ENCODE measurements at regions not wholly inside any gene's neighbourhood (a gene's known extent, or its start where the extent isn't known, plus 50 kb on each side); places are given as distances from the start of the nearest gene placed in this dataset.

- Histone ChIP-seq H3K4me3 (ENCODE audit: control insufficient read depth in 2 of 3, extremely low read depth in 1 of 3, insufficient read depth in 2 of 3, low read depth in 1 of 3, low read length in 3 of 3) (no peak overlapping the region), H2AFZ (ENCODE audit: control insufficient read depth, low read length) (no peak overlapping the region), H4K20me1 (ENCODE audit: control insufficient read depth, extremely low read depth, insufficient read depth, low read length) (no peaks in the 10 kb centered on the region), H3K36me3 (ENCODE audit: control insufficient read depth in 2 of 2, extremely low read depth in 1 of 2, insufficient read depth in 2 of 2, low read length in 2 of 2) (no peaks in the 10 kb centered on the region), H3K4me2 (ENCODE audit: control insufficient read depth, extremely low read depth, insufficient read depth, low read depth, low read length) (no peak overlapping the region), H3K9ac (ENCODE audit: control insufficient read depth, extremely low read depth, insufficient read depth, low read length) (no peak overlapping the region), H3K9me1 (ENCODE audit: control insufficient read depth, extremely low read depth, insufficient read depth, low read length) (no peaks in the 10 kb centered on the region), H3K4me1 (ENCODE audit: control insufficient read depth, extremely low read depth, insufficient read depth, low read length) (no peaks in the 10 kb centered on the region), H3K27ac (ENCODE audit: control insufficient read depth, insufficient read depth, low read length) (no peak overlapping the region), H3K79me2 (ENCODE audit: control insufficient read depth, insufficient read depth, low read length) (no peaks in the 10 kb centered on the region), H3K27me3 (ENCODE audit: control insufficient read depth, extremely low read depth, insufficient read depth, low read length) (no peaks in the 10 kb centered on the region), H3K9me3 (ENCODE audit: control insufficient read depth, low read depth, low read length) (no peaks in the 10 kb centered on the region)
- TF ChIP-seq CTCF (optimal IDR thresholded peaks at IDR 0.05 in 1 of 3, IDR thresholded peaks at IDR 0.05 in 1 of 3, conservative IDR thresholded peaks at IDR 0.05 in 1 of 3; ENCODE audit: extremely low read depth in 1 of 3, insufficient read depth in 2 of 3, low read length in 3 of 3) (no peak), EZH2 (IDR thresholded peaks at IDR 0.05; ENCODE audit: low read length) (no peak)
- FAIRE-seq = no peak
- no peak for DNase-seq (ENCODE audit: low read depth, low spot score)
- dilution Hi-C loops (cut with MboI; ENCODE audit: extremely low pct_ligation_motif_present, low sequenced_read_pairs) = no loop called here
Measured at GRCh38 chr10:71021402-71021801, 133.0 kb upstream of the PCBD1 start.

- Histone ChIP-seq H4K20me1 (ENCODE audit: control insufficient read depth, extremely low read depth, insufficient read depth, low read length) (no peaks in the 10 kb centered on the region), H2AFZ (ENCODE audit: control insufficient read depth, low read length) (no peak overlapping the region), H3K4me2 (ENCODE audit: control insufficient read depth, extremely low read depth, insufficient read depth, low read depth, low read length) (no peak overlapping the region), H3K27me3 (ENCODE audit: control insufficient read depth, extremely low read depth, insufficient read depth, low read length) (no peaks in the 10 kb centered on the region), H3K79me2 (ENCODE audit: control insufficient read depth, insufficient read depth, low read length) (no peaks in the 10 kb centered on the region), H3K9me3 (ENCODE audit: control insufficient read depth, low read depth, low read length) (no peaks in the 10 kb centered on the region), H3K4me1 (ENCODE audit: control insufficient read depth, extremely low read depth, insufficient read depth, low read length) (no peaks in the 10 kb centered on the region), H3K4me3 (ENCODE audit: control insufficient read depth in 2 of 3, extremely low read depth in 1 of 3, insufficient read depth in 2 of 3, low read depth in 1 of 3, low read length in 3 of 3) (no peak overlapping the region), H3K9me1 (ENCODE audit: control insufficient read depth, extremely low read depth, insufficient read depth, low read length) (no peaks in the 10 kb centered on the region), H3K27ac (ENCODE audit: control insufficient read depth, insufficient read depth, low read length) (no peak overlapping the region), H3K36me3 (ENCODE audit: control insufficient read depth in 2 of 2, extremely low read depth in 1 of 2, insufficient read depth in 2 of 2, low read length in 2 of 2) (no peaks in the 10 kb centered on the region), H3K9ac (ENCODE audit: control insufficient read depth, extremely low read depth, insufficient read depth, low read length) (no peak overlapping the region)
- dilution Hi-C loops (cut with MboI; ENCODE audit: extremely low pct_ligation_motif_present, low sequenced_read_pairs) = no loop called here
- FAIRE-seq (no peak), DNase-seq (ENCODE audit: low read depth, low spot score) (no peak)
- TF ChIP-seq CTCF (optimal IDR thresholded peaks at IDR 0.05 in 1 of 3, IDR thresholded peaks at IDR 0.05 in 1 of 3, conservative IDR thresholded peaks at IDR 0.05 in 1 of 3; ENCODE audit: extremely low read depth in 1 of 3, insufficient read depth in 2 of 3, low read length in 3 of 3) (no peak), EZH2 (IDR thresholded peaks at IDR 0.05; ENCODE audit: low read length) (no peak)
Measured at GRCh38 chr10:71023704-71024283, 135.4 kb upstream of the PCBD1 start.

All from keratinocyte (primary cell).